Neural cell (in vitro differentiated cells): ENCODE measurements at regions not wholly inside any gene's neighbourhood (a gene's known extent, or its start where the extent isn't known, plus 50 kb on each side); places are given as distances from the start of the nearest gene placed in this dataset.

Experiments
- H2AFZ ChIP-seq: fragments of 200-600, 300-800 bp; sonication (generic), shearing (Covaris generic); 2 replicates; pipeline ENCODE4 v1.6.0; 2014; ENCODE audit warnings: low read depth, mild to moderate bottlenecking, antibody characterized with exemption, low read length, moderate library complexity
- H3F3A ChIP-seq: fragments of 200-600 bp; shearing (Covaris generic); 2 replicates; pipeline ENCODE4 v1.6.1; 2016; ENCODE audit warnings: mild to moderate bottlenecking, moderate library complexity, mixed read lengths, antibody characterized with exemption, low read length; ENCODE audit not compliant: insufficient read depth, poor library complexity, severe bottlenecking
- H3K27ac ChIP-seq: fragments of 200-600, 300-800 bp; sonication (generic), shearing (Covaris generic); 2 replicates; pipeline ENCODE4 v1.5.1; 2014; ENCODE audit warnings: mild to moderate bottlenecking, low read length, moderate library complexity
- H3K27me3 ChIP-seq: fragments of 300-800, 200-600 bp; sonication (generic), shearing (Covaris generic); 2 replicates; pipeline ENCODE4 v1.6.0; 2014; ENCODE audit warnings: mild to moderate bottlenecking, low read depth, low read length, moderate library complexity; ENCODE audit not compliant: insufficient read depth
- H3K36me3 ChIP-seq: fragments of 300-800, 200-600 bp; sonication (generic), shearing (Covaris generic); 2 replicates; pipeline ENCODE4 v1.5.1; 2014; ENCODE audit warnings: mild to moderate bottlenecking, antibody characterized with exemption, low read length, moderate library complexity; ENCODE audit not compliant: insufficient read depth
- H3K4me2 ChIP-seq: fragments of 300-800, 200-600 bp; sonication (generic), shearing (Covaris generic); 2 replicates; pipeline ENCODE4 v1.6.0; 2014; ENCODE audit warnings: mild to moderate bottlenecking, low read length
- H3K4me3 ChIP-seq: fragments of 300-800, 200-600 bp; sonication (generic), shearing (Covaris generic); 2 replicates; pipeline ENCODE4 v1.5.1; 2014; ENCODE audit warnings: mild to moderate bottlenecking, low read length, moderate library complexity
- H3K79me2 ChIP-seq: fragments of 200-600 bp; shearing (Covaris generic); replicated peaks from 2 replicates; pipeline ENCODE4 v1.6.0; 2014; ENCODE audit warnings: mild to moderate bottlenecking, low read length, moderate library complexity; ENCODE audit not compliant: insufficient read depth
- H3K9ac ChIP-seq: fragments of 300-800, 200-600 bp; sonication (generic), shearing (Covaris generic); 2 replicates; pipeline ENCODE4 v1.6.1; 2016; ENCODE audit warnings: mild to moderate bottlenecking, low read length, mixed read lengths
- H3K9me2 ChIP-seq: fragments of 200-600 bp; shearing (Covaris generic); 2 replicates; pipeline ENCODE4 v1.6.1; 2016; ENCODE audit warnings: mild to moderate bottlenecking, low read length, mixed read lengths; ENCODE audit not compliant: insufficient read depth
- H3K9me3 ChIP-seq: fragments of 200-600, 300-800 bp; sonication (generic), shearing (Covaris generic); 2 replicates; pipeline ENCODE4 v1.6.1; 2016; ENCODE audit warnings: mild to moderate bottlenecking, mixed run types, low read length, moderate library complexity, mixed read lengths
- H4K20me1 ChIP-seq: fragments of 200-600 bp; shearing (Covaris generic); 2 replicates; pipeline ENCODE4 v1.6.1; 2016; ENCODE audit warnings: mild to moderate bottlenecking, mixed run types; ENCODE audit not compliant: insufficient read depth
- EP300 ChIP-seq: fragments of 450-650 bp; conservative IDR thresholded peaks from 2 replicates; pipeline ENCODE4 v1.6.1; 2014; ENCODE audit warnings: antibody characterized with exemption, mild to moderate bottlenecking, moderate library complexity; ENCODE audit not compliant: poor library complexity, severe bottlenecking
- EZH2 ChIP-seq: fragments of 200-600, 300-800 bp; shearing (Covaris generic), sonication (generic); IDR thresholded peaks from 2 replicates; pipeline ENCODE4 v1.6.1; 2014; ENCODE audit warnings: antibody characterized with exemption, low read length, borderline replicate concordance, mild to moderate bottlenecking; ENCODE audit not compliant: insufficient read depth, poor library complexity, severe bottlenecking
- MXI1 ChIP-seq: fragments of 450-650 bp; conservative IDR thresholded peaks from 2 replicates; pipeline ENCODE4 v1.6.1; 2014; ENCODE audit warnings: antibody characterized with exemption, mild to moderate bottlenecking; ENCODE audit not compliant: poor library complexity, severe bottlenecking
- POLR2AphosphoS5 ChIP-seq: IDR thresholded peaks from 2 replicates; pipeline ENCODE4 v1.6.1; 2012
- RAD21 ChIP-seq: fragments of 450-650 bp; conservative IDR thresholded peaks from 2 replicates; pipeline ENCODE4 v1.6.1; 2014; ENCODE audit warnings: antibody characterized with exemption, mild to moderate bottlenecking, moderate library complexity
- SMC3 ChIP-seq: fragments of 450-650 bp; conservative IDR thresholded peaks from 2 replicates; pipeline ENCODE4 v1.6.1; 2014; ENCODE audit warnings: antibody characterized with exemption, mild to moderate bottlenecking, moderate library complexity; ENCODE audit not compliant: poor library complexity
- TAF1 ChIP-seq: IDR thresholded peaks from 2 replicates; pipeline ENCODE4 v1.6.1; 2012; ENCODE audit warnings: low read depth
- TF ChIP-seq, protein P1 (sequence below): fragments of 450-650 bp; IDR thresholded peaks from 2 replicates; pipeline ENCODE4 v1.5.1; 2014; ENCODE audit warnings: antibody characterized with exemption, mild to moderate bottlenecking, moderate library complexity; ENCODE audit not compliant: poor library complexity, severe bottlenecking
- TF ChIP-seq, protein P2 (sequence below): IDR thresholded peaks from 2 replicates; pipeline ENCODE4 v1.6.1; 2012; ENCODE audit warnings: borderline replicate concordance

DNA sequence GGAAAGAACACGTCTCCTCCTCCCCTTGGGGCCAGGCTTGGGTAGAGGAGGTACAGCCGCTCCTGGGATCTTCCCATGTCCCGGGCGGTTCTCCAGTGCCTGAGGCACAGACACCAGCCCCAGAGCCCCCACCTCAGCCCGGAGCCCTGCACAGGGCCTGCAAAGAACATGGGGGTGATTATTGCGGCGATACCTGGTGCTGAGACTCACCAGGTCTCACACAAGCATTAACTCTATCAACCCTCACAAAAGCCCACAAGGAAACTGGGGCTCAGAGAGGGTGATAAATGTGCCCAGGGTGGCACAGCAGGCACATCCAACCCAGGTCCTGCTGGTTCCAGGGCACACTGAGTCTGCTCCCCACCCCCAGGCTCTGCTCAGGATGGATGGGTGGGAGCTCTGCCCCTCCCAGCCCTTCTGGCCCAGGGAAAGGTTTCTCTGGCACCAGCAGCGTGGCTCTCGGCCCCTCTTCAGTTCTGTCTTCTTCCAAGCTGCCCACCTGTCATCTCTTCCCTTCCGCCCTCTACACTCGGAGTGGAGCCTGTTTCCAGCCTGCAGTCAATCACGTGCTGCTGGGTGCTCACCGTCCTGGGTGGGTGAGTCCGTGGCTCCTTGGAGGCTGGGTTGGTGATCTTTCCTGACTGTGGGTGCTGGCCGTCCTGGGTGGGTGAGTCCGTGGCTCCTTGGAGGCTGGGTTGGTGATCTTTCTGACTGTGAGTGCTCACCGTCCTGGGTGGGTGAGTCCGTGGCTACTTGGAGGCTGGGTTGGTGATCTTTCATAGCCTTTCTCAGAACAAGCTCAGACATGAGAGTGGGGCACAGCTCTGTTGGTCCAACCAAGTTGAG lies 53.6 kb upstream of the AJAP1 start:
- H3K36me3 ChIP-seq, result no peaks in the 10 kb centered on the region
- TF ChIP-seq MXI1, result no peak
- TF ChIP-seq, protein P1, sequence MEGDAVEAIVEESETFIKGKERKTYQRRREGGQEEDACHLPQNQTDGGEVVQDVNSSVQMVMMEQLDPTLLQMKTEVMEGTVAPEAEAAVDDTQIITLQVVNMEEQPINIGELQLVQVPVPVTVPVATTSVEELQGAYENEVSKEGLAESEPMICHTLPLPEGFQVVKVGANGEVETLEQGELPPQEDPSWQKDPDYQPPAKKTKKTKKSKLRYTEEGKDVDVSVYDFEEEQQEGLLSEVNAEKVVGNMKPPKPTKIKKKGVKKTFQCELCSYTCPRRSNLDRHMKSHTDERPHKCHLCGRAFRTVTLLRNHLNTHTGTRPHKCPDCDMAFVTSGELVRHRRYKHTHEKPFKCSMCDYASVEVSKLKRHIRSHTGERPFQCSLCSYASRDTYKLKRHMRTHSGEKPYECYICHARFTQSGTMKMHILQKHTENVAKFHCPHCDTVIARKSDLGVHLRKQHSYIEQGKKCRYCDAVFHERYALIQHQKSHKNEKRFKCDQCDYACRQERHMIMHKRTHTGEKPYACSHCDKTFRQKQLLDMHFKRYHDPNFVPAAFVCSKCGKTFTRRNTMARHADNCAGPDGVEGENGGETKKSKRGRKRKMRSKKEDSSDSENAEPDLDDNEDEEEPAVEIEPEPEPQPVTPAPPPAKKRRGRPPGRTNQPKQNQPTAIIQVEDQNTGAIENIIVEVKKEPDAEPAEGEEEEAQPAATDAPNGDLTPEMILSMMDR, result no peak
- TF ChIP-seq, protein P2, sequence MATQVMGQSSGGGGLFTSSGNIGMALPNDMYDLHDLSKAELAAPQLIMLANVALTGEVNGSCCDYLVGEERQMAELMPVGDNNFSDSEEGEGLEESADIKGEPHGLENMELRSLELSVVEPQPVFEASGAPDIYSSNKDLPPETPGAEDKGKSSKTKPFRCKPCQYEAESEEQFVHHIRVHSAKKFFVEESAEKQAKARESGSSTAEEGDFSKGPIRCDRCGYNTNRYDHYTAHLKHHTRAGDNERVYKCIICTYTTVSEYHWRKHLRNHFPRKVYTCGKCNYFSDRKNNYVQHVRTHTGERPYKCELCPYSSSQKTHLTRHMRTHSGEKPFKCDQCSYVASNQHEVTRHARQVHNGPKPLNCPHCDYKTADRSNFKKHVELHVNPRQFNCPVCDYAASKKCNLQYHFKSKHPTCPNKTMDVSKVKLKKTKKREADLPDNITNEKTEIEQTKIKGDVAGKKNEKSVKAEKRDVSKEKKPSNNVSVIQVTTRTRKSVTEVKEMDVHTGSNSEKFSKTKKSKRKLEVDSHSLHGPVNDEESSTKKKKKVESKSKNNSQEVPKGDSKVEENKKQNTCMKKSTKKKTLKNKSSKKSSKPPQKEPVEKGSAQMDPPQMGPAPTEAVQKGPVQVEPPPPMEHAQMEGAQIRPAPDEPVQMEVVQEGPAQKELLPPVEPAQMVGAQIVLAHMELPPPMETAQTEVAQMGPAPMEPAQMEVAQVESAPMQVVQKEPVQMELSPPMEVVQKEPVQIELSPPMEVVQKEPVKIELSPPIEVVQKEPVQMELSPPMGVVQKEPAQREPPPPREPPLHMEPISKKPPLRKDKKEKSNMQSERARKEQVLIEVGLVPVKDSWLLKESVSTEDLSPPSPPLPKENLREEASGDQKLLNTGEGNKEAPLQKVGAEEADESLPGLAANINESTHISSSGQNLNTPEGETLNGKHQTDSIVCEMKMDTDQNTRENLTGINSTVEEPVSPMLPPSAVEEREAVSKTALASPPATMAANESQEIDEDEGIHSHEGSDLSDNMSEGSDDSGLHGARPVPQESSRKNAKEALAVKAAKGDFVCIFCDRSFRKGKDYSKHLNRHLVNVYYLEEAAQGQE, result no peak
- no peak for TF ChIP-seq SMC3
- no peak for TF ChIP-seq EP300
- no peak for TF ChIP-seq RAD21
- no peak for TF ChIP-seq EZH2
- no peak for TF ChIP-seq POLR2AphosphoS5
- TF ChIP-seq TAF1, result no peak
- H3K9ac ChIP-seq, result no peak overlapping the region
- H3K4me2 ChIP-seq, result no peak overlapping the region
- no peaks in the 10 kb centered on the region for H3K9me2 ChIP-seq
- H3K9me3 ChIP-seq, result no peaks in the 10 kb centered on the region
- no peaks in the 10 kb centered on the region for H3K27me3 ChIP-seq
- H2AFZ ChIP-seq, result no peak overlapping the region
- no peak overlapping the region for H3K27ac ChIP-seq
- no peaks in the 10 kb centered on the region for H4K20me1 ChIP-seq
- no peak overlapping the region for H3K4me3 ChIP-seq
- H3F3A ChIP-seq, result no peaks in the 10 kb centered on the region
- no peaks in the 10 kb centered on the region for H3K79me2 ChIP-seq

DNA sequence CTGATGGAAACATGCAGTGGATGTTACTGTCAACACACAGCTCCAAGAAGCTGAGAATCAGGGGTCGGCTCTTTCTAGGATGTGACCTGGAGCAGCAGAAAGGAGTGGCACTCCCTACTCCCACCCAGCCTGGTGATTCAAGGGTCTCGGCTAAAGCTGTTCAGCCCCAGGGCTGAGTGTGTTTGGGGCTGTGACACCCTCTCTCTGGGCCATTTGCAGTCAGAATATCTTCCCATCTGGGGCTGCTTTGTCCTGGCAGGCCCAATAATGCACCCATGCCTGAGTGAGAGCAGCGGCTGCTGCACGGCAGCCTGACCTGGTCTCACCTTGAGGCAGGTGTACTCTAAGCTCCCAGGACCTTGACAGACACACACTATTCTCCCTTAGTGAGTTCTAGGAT lies 52.5 kb upstream of the AJAP1 start:
- Histone ChIP-seq H3K9me3 (no peaks in the 10 kb centered on the region), H3K27me3 (no peaks in the 10 kb centered on the region), H3K9ac (no peak overlapping the region), H3F3A (no peaks in the 10 kb centered on the region), H4K20me1 (no peaks in the 10 kb centered on the region), H3K27ac (no peak overlapping the region), H3K4me3 (no peak overlapping the region), H3K4me2 (no peak overlapping the region), H3K9me2 (no peaks in the 10 kb centered on the region), H3K36me3 (no peaks in the 10 kb centered on the region), H2AFZ (no peak overlapping the region), H3K79me2 (no peaks in the 10 kb centered on the region)
- TF ChIP-seq RAD21 (no peak), EZH2 (no peak), POLR2AphosphoS5 (peak; percentile 24)
